HuH-7.5 (cell line): ENCODE measurements at regions not wholly inside any gene's neighbourhood (a gene's known extent, or its start where the extent isn't known, plus 50 kb on each side); places are given as distances from the start of the nearest gene placed in this dataset.

Experiments
- DNase-seq: peaks from one replicate; pipeline ENCODE4 v3.0.0; 2011; ENCODE audit warnings: low spot score

GRCh38 chr13:33628662-33629061 lies 189.3 kb upstream of the RFC3 start:
- no peak for DNase-seq

GRCh38 chr13:33629605-33630360 lies 188.2 kb upstream of the RFC3 start:
- no peak for DNase-seq

GRCh38 chr13:33633701-33634545 lies 184.0 kb upstream of the RFC3 start:
- DNase-seq: no peak

GRCh38 chr13:33634546-33634982 lies 183.4 kb upstream of the RFC3 start:
- no peak for DNase-seq

- no peak for DNase-seq
These were observed 181.7 kb upstream of the RFC3 start for GRCh38 chr13:33636243-33636642.

- no peak for DNase-seq
These were observed 180.8 kb upstream of the RFC3 start for GRCh38 chr13:33636955-33637670.

- no peak for DNase-seq
These were observed 179.8 kb upstream of the RFC3 start for GRCh38 chr13:33637978-33638743.

- DNase-seq: no peak
These were observed 178.8 kb upstream of the RFC3 start for GRCh38 chr13:33639158-33639557.

- DNase-seq: no peak
These were observed 178.3 kb upstream of the RFC3 start for GRCh38 chr13:33639626-33640080.

GRCh38 chr13:33640832-33641231 lies 177.1 kb upstream of the RFC3 start:
- no peak for DNase-seq

GRCh38 chr13:33642374-33643065 lies 175.4 kb upstream of the RFC3 start:
- peak; percentile 48 for DNase-seq

GRCh38 chr13:33644581-33645543 lies 173.1 kb upstream of the RFC3 start:
- no peak for DNase-seq

GRCh38 chr13:33645591-33646554 lies 172.1 kb upstream of the RFC3 start:
- DNase-seq: no peak

- no peak for DNase-seq
These were observed 168.6 kb upstream of the RFC3 start for GRCh38 chr13:33649212-33649878.

- no peak for DNase-seq
These were observed 166.2 kb upstream of the RFC3 start for GRCh38 chr13:33651766-33652165.

GRCh38 chr13:33657274-33657673 lies 160.7 kb upstream of the RFC3 start:
- DNase-seq: no peak

GRCh38 chr13:33659466-33659865 lies 158.5 kb upstream of the RFC3 start:
- no peak for DNase-seq

- no peak for DNase-seq
These were observed 158.1 kb upstream of the RFC3 start for GRCh38 chr13:33659894-33660293.
